Activated CD4-positive, alpha-beta T cell treated with anti-CD3 and anti-CD28 coated beads, Interleukin-10, Interleukin-2, amounts not matched to agents 100 ng/mL and 50 ng/mL, durations not matched to agents 16 hours and 8 hours (primary cell): ENCODE measurements at regions not wholly inside any gene's neighbourhood (a gene's known extent, or its start where the extent isn't known, plus 50 kb on each side); places are given as distances from the start of the nearest gene placed in this dataset.
A peak's percentile ranks its signal among the peaks of the same experiment; 100 is the strongest.
"Not testable (repeated sequence)": the region's sequence is repeated elsewhere in the genome, so short reads cannot be mapped to it uniquely, and the experiment has no call there.

ENCODE experiments used
- DNase-seq: peaks from one replicate; pipeline ENCODE4 v3.0.0-alpha.2; 2020

- DNase-seq, result no peak
These were observed 112.8 kb upstream of the SHB start for GRCh38 chr9:38181866-38182265.

- DNase-seq, result no peak
These were observed 112.2 kb upstream of the SHB start for GRCh38 chr9:38181232-38181631.

- no peak for DNase-seq
These were observed 111.6 kb upstream of the SHB start for GRCh38 chr9:38180656-38181055.

- no peak for DNase-seq
These were observed 110.9 kb upstream of the SHB start for GRCh38 chr9:38179965-38180364.

- DNase-seq, result no peak
These were observed 109.2 kb upstream of the SHB start for GRCh38 chr9:38178237-38178636.

GRCh38 chr9:38177680-38178079 lies 108.7 kb upstream of the SHB start:
- no peak for DNase-seq

GRCh38 chr9:38176251-38176650 lies 107.2 kb upstream of the SHB start:
- DNase-seq, result no peak

GRCh38 chr9:38175423-38175822 lies 106.4 kb upstream of the SHB start:
- DNase-seq, result no peak

- DNase-seq, result no peak
These were observed 103.6 kb upstream of the SHB start for GRCh38 chr9:38172586-38172985.

GRCh38 chr9:38171926-38172325 lies 102.9 kb upstream of the SHB start:
- no peak for DNase-seq

GRCh38 chr9:38171538-38171884 lies 102.5 kb upstream of the SHB start:
- DNase-seq, result no peak

- DNase-seq, result peak; percentile 32
These were observed 101.9 kb upstream of the SHB start for GRCh38 chr9:38170763-38171537.

- not testable (repeated sequence) for DNase-seq
These were observed 101.1 kb upstream of the SHB start for GRCh38 chr9:38170155-38170554.

GRCh38 chr9:38166501-38166900 lies 97.5 kb upstream of the SHB start:
- no peak for DNase-seq

- DNase-seq, result no peak
These were observed 95.7 kb upstream of the SHB start for GRCh38 chr9:38164659-38165221.

GRCh38 chr9:38163518-38163917 lies 94.5 kb upstream of the SHB start:
- no peak for DNase-seq

- DNase-seq, result no peak
These were observed 93.5 kb upstream of the SHB start for GRCh38 chr9:38162332-38163211.

- peak; percentile 69 for DNase-seq
These were observed 91.7 kb upstream of the SHB start for GRCh38 chr9:38160613-38161215.

GRCh38 chr9:38159599-38159998 lies 90.6 kb upstream of the SHB start:
- no peak for DNase-seq

GRCh38 chr9:38158628-38159027 lies 89.6 kb upstream of the SHB start:
- DNase-seq, result no peak

- DNase-seq, result no peak
These were observed 88.7 kb upstream of the SHB start for GRCh38 chr9:38157711-38158110.

- no peak for DNase-seq
These were observed 85.7 kb upstream of the SHB start for GRCh38 chr9:38154501-38155421.
